GM19395 (cell line): ENCODE measurements at regions not wholly inside any gene's neighbourhood (a gene's known extent, or its start where the extent isn't known, plus 50 kb on each side); places are given as distances from the start of the nearest gene placed in this dataset.

Source experiments
- ATAC-seq: cut with Tn5 transposase; IDR thresholded peaks from one replicate; pipeline ENCODE4 v1.9.1; 2021; ENCODE audit warnings: mild to moderate bottlenecking, moderate library complexity; ENCODE audit not compliant: unreplicated experiment

GRCh38 chr6:134511984-134512683 is 194.2 kb upstream of the SGK1 start:
- no peak for ATAC-seq

GRCh38 chr6:134510920-134511319 is 193.0 kb upstream of the SGK1 start:
- ATAC-seq, result no peak

GRCh38 chr6:134510142-134510541 is 192.2 kb upstream of the SGK1 start:
- no peak for ATAC-seq

GRCh38 chr6:134508862-134509498 is 191.1 kb upstream of the SGK1 start:
- ATAC-seq, result no peak

GRCh38 chr6:134506162-134506561 is 188.2 kb upstream of the SGK1 start:
- ATAC-seq, result no peak

GRCh38 chr6:134503585-134504281 is 185.8 kb upstream of the SGK1 start:
- ATAC-seq, result no peak

GRCh38 chr6:134502614-134503549 is 185.0 kb upstream of the SGK1 start:
- no peak for ATAC-seq

- ATAC-seq, result no peak
Measured at GRCh38 chr6:134495890-134496248, 178.0 kb upstream of the SGK1 start.

- no peak for ATAC-seq
Measured at GRCh38 chr6:134495203-134495889, 177.4 kb upstream of the SGK1 start.

GRCh38 chr6:134493789-134494188 is 175.9 kb upstream of the SGK1 start:
- ATAC-seq, result no peak

- ATAC-seq, result no peak
Measured at GRCh38 chr6:134491477-134491876, 173.6 kb upstream of the SGK1 start.

- ATAC-seq, result no peak
Measured at GRCh38 chr6:134482593-134483270, 164.8 kb upstream of the SGK1 start.

GRCh38 chr6:134481966-134482365 is 164.1 kb upstream of the SGK1 start:
- ATAC-seq, result no peak

GRCh38 chr6:134480593-134480992 is 162.7 kb upstream of the SGK1 start:
- ATAC-seq, result no peak

- ATAC-seq, result no peak
Measured at GRCh38 chr6:134478764-134479399, 161.0 kb upstream of the SGK1 start.

GRCh38 chr6:134477991-134478635 is 160.2 kb upstream of the SGK1 start:
- no peak for ATAC-seq

- ATAC-seq, result no peak
Measured at GRCh38 chr6:134474955-134475354, 157.0 kb upstream of the SGK1 start.

GRCh38 chr6:134472661-134473060 is 154.7 kb upstream of the SGK1 start:
- ATAC-seq, result no peak

GRCh38 chr6:134472046-134472445 is 154.1 kb upstream of the SGK1 start:
- no peak for ATAC-seq
